AG08396 (cell line): ENCODE measurements at regions not wholly inside any gene's neighbourhood (a gene's known extent, or its start where the extent isn't known, plus 50 kb on each side); places are given as distances from the start of the nearest gene placed in this dataset.
A peak's percentile ranks its signal among the peaks of the same experiment; 100 is the strongest.
"Not testable (repeated sequence)": the region's sequence is repeated elsewhere in the genome, so short reads cannot be mapped to it uniquely, and the experiment has no call there.

Experiments used
- DNase-seq: peaks from one replicate; pipeline ENCODE4 v3.0.0; 2012; ENCODE audit warnings: low spot score, mixed read lengths

GRCh38 chr13:107669391-107669993 is 545.8 kb downstream of the LIG4 start:
- DNase-seq, result no peak

- DNase-seq, result no peak
Measured at GRCh38 chr13:107665926-107666458, 549.3 kb downstream of the LIG4 start.

GRCh38 chr13:107650081-107650701 is 565.1 kb downstream of the LIG4 start:
- DNase-seq, result peak; percentile 51

- no peak for DNase-seq
Measured at GRCh38 chr13:107649079-107649478, 566.3 kb downstream of the LIG4 start.

- no peak for DNase-seq
Measured at GRCh38 chr13:107644136-107644535, 571.2 kb downstream of the LIG4 start.

- DNase-seq, result no peak
Measured at GRCh38 chr13:107643615-107644014, 571.7 kb downstream of the LIG4 start.

GRCh38 chr13:107642831-107643230 is 572.5 kb downstream of the LIG4 start:
- DNase-seq, result no peak

GRCh38 chr13:107641574-107641973 is 573.8 kb downstream of the LIG4 start:
- DNase-seq, result no peak

- no peak for DNase-seq
Measured at GRCh38 chr13:107625648-107626047, 589.7 kb downstream of the LIG4 start.

GRCh38 chr13:107617527-107617926 is 597.8 kb downstream of the LIG4 start:
- DNase-seq, result no peak

- DNase-seq, result no peak
Measured at GRCh38 chr13:107612376-107612775, 603.0 kb downstream of the LIG4 start.

GRCh38 chr13:107608736-107609135 is 606.6 kb downstream of the LIG4 start:
- no peak for DNase-seq

- DNase-seq, result no peak
Measured at GRCh38 chr13:107600971-107601370, 614.4 kb downstream of the LIG4 start.

GRCh38 chr13:107596306-107596705 is 619.0 kb downstream of the LIG4 start:
- DNase-seq, result not testable (repeated sequence)

GRCh38 chr13:107590556-107590955 is 624.8 kb downstream of the LIG4 start:
- DNase-seq, result no peak

GRCh38 chr13:107587681-107588080 is 627.7 kb downstream of the LIG4 start:
- DNase-seq, result no peak

- DNase-seq, result peak; percentile 12
Measured at GRCh38 chr13:107586216-107586615, 629.1 kb downstream of the LIG4 start.

GRCh38 chr13:107585469-107586180 is 629.7 kb downstream of the LIG4 start:
- no peak for DNase-seq

GRCh38 chr13:107582171-107582570 is 633.2 kb downstream of the LIG4 start:
- DNase-seq, result no peak

GRCh38 chr13:107580741-107581412 is 634.5 kb downstream of the LIG4 start:
- DNase-seq, result no peak

GRCh38 chr13:107576430-107576829 is 638.9 kb downstream of the LIG4 start:
- DNase-seq, result no peak

- DNase-seq, result no peak
Measured at GRCh38 chr13:107574517-107575210, 640.7 kb downstream of the LIG4 start.
